Tibial nerve (tissue), 4 donors: ENCODE measurements at regions not wholly inside any gene's neighbourhood (a gene's known extent, or its start where the extent isn't known, plus 50 kb on each side); places are given as distances from the start of the nearest gene placed in this dataset.

Source experiments
- EP300 ChIP-seq, 2 donors: sonication (generic); formaldehyde crosslinking; IDR thresholded peaks; one replicate each; pipeline ENCODE4 v1.6.1; 2017; ENCODE audit warnings: antibody characterized with exemption in 2 of 2, mild to moderate bottlenecking in 1 of 2
- TF ChIP-seq, protein P1 (sequence below), 5 experiments: fragments of 200-600 bp in 3 of 5; fragments of 450-650 bp in 2 of 5; sonication (generic) in 3 of 5; IDR thresholded peaks; one replicate each; pipeline ENCODE4 v1.5.1; 2016 to 2019; ENCODE audit warnings: antibody characterized with exemption in 5 of 5, mild to moderate bottlenecking in 3 of 5, moderate library complexity in 2 of 5

GRCh38 chr6:126117251-126117650, 130.9 kb downstream of the TRMT11 start:
- no peak for TF ChIP-seq EP300 (IDR thresholded peaks at IDR 0.05)
- TF ChIP-seq, protein P1, sequence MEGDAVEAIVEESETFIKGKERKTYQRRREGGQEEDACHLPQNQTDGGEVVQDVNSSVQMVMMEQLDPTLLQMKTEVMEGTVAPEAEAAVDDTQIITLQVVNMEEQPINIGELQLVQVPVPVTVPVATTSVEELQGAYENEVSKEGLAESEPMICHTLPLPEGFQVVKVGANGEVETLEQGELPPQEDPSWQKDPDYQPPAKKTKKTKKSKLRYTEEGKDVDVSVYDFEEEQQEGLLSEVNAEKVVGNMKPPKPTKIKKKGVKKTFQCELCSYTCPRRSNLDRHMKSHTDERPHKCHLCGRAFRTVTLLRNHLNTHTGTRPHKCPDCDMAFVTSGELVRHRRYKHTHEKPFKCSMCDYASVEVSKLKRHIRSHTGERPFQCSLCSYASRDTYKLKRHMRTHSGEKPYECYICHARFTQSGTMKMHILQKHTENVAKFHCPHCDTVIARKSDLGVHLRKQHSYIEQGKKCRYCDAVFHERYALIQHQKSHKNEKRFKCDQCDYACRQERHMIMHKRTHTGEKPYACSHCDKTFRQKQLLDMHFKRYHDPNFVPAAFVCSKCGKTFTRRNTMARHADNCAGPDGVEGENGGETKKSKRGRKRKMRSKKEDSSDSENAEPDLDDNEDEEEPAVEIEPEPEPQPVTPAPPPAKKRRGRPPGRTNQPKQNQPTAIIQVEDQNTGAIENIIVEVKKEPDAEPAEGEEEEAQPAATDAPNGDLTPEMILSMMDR (IDR thresholded peaks at IDR 0.05): no peak
